A549 (cell line): ENCODE measurements at regions not wholly inside any gene's neighbourhood (a gene's known extent, or its start where the extent isn't known, plus 50 kb on each side); places are given as distances from the start of the nearest gene placed in this dataset.

ENCODE experiments used
- ATAC-seq, 2 experiments: fragments of 200-7000 bp in 1 of 2; fragments of >200 bp in 1 of 2; cut with Nextera tagmentation in 1 of 2; cut with Tn5 transposase in 1 of 2; 3 replicates each; pipeline versions ENCODE4 v1.8.0 to v1.9.1; 2018 to 2020; ENCODE audit warnings: mild to moderate bottlenecking in 1 of 2, moderate library complexity in 1 of 2
- CTCF ChIA-PET: fragments of 300-600 bp; sonication (Branson Sonifier 250); formaldehyde crosslinking; extraction: SDS; loops from one replicate; lab custom pipeline; 2021; ENCODE audit warnings: antibody characterized with exemption, inconsistent platforms; lab: Yijun Ruan, JAX
- POLR2A ChIA-PET: fragments of 350-600 bp; formaldehyde crosslinking; extraction: SDS; loops from one replicate; lab custom pipeline; 2021; ENCODE audit warnings: antibody characterized with exemption, inconsistent platforms; lab: Yijun Ruan, JAX
- DNase-seq, 2 experiments: peaks; one replicate each; pipeline versions ENCODE4 v3.0.0 to v3.0.0-alpha.2; 2011 to 2016; ENCODE audit warnings: low read depth in 1 of 2, low spot score in 1 of 2
- FAIRE-seq: peaks from 2 replicates; lab custom pipeline; 2011; peaks lifted over from hg19 to GRCh38; lab: Jason Lieb, UNC
- H3K27ac ChIP-seq, 2 experiments: fragments of >200 bp; sonication (Bioruptor Twin); formaldehyde crosslinking; 3 replicates each; pipeline ENCODE4 v1.5.1; 2016 to 2017
- H3K4me1 ChIP-seq: fragments of >200 bp; sonication (Bioruptor Twin); formaldehyde crosslinking; 3 replicates; pipeline ENCODE4 v1.6.1; 2016
- H3K4me2 ChIP-seq: fragments of >200 bp; sonication (Bioruptor Twin); formaldehyde crosslinking; 3 replicates; pipeline ENCODE4 v1.6.1; 2016
- H3K4me3 ChIP-seq: fragments of >200 bp; sonication (Bioruptor Twin); formaldehyde crosslinking; 3 replicates; pipeline ENCODE4 v1.5.1; 2016
- H3K9me3 ChIP-seq: fragments of >200 bp; sonication (Bioruptor Twin); formaldehyde crosslinking; 3 replicates; pipeline ENCODE4 v1.6.1; 2016
- BCL3 ChIP-seq: fragments of >200 bp; sonication (Bioruptor Twin); formaldehyde crosslinking; IDR thresholded peaks from 3 replicates; pipeline ENCODE4 v1.6.1; 2016
- BHLHE40 ChIP-seq: IDR thresholded peaks from 2 replicates; pipeline ENCODE4 v1.6.1; 2012; ENCODE audit warnings: low read depth, low read length, inconsistent platforms
- CBX8 ChIP-seq: fragments of 200-600 bp; sonication (generic); IDR thresholded peaks from 2 replicates; pipeline ENCODE4 v1.6.1; 2016
- CEBPB ChIP-seq, 2 experiments: fragments of >200 bp in 1 of 2; sonication (Bioruptor Twin) in 1 of 2; formaldehyde crosslinking in 1 of 2; IDR thresholded peaks; 2 replicates each; pipeline ENCODE4 v1.6.1; 2012 to 2016
- CHD2 ChIP-seq: fragments of 150-350 bp; IDR thresholded peaks from 2 replicates; pipeline ENCODE4 v1.6.1; 2014; ENCODE audit warnings: low read length; ENCODE audit not compliant: partially characterized antibody
- EHMT2 ChIP-seq: fragments of 200-600 bp; sonication (generic); IDR thresholded peaks from 2 replicates; pipeline ENCODE4 v1.6.1; 2016; ENCODE audit warnings: antibody characterized with exemption, low read depth, mild to moderate bottlenecking, moderate library complexity
- ELK1 ChIP-seq: fragments of 150-350 bp; IDR thresholded peaks from 2 replicates; pipeline ENCODE4 v1.6.1; 2014; ENCODE audit warnings: low read depth, mild to moderate bottlenecking, low read length
- EP300 ChIP-seq, 2 experiments: fragments of >200 bp; sonication (Bioruptor Twin); formaldehyde crosslinking; IDR thresholded peaks; 2 replicates in 1 of 2; 3 replicates in 1 of 2; pipeline ENCODE4 v1.6.1; 2016 to 2017
- FOSB ChIP-seq: fragments of 250-450 bp; sonication (Bioruptor Pico); IDR thresholded peaks from 2 replicates; pipeline ENCODE4 v1.5.0; 2020; ENCODE audit warnings: mild to moderate bottlenecking, moderate library complexity
- FOXS1 ChIP-seq: fragments of 250-450 bp; sonication (Bioruptor Pico); IDR thresholded peaks from 2 replicates; pipeline ENCODE4 v1.5.0; 2020; ENCODE audit warnings: mild to moderate bottlenecking, moderate library complexity
- HDAC2 ChIP-seq: fragments of 200-600 bp; sonication (generic); IDR thresholded peaks from 2 replicates; pipeline ENCODE4 v1.6.1; 2016
- HES2 ChIP-seq: fragments of >200 bp; sonication (Bioruptor Twin); formaldehyde crosslinking; IDR thresholded peaks from 2 replicates; pipeline ENCODE4 v1.6.1; 2016
- HOXB5 ChIP-seq: fragments of 250-450 bp; sonication (Bioruptor Pico); IDR thresholded peaks from 2 replicates; pipeline ENCODE4 v1.5.0; 2020; ENCODE audit warnings: mild to moderate bottlenecking, moderate library complexity
- JUNB ChIP-seq: fragments of >200 bp; sonication (Bioruptor Twin); formaldehyde crosslinking; IDR thresholded peaks from 2 replicates; pipeline ENCODE4 v1.6.1; 2016
- KDM1A ChIP-seq: fragments of 200-600 bp; sonication (generic); IDR thresholded peaks from 2 replicates; pipeline ENCODE4 v1.6.1; 2016; ENCODE audit warnings: low read depth, mild to moderate bottlenecking
- MAFK ChIP-seq: fragments of 450-650 bp; IDR thresholded peaks from 2 replicates; pipeline ENCODE4 v1.6.1; 2014; ENCODE audit not compliant: partially characterized antibody
- MAZ ChIP-seq: fragments of 150-350 bp; IDR thresholded peaks from 2 replicates; pipeline ENCODE4 v1.6.1; 2014; ENCODE audit warnings: antibody characterized with exemption, low read depth, low read length, borderline replicate concordance
- PHF8 ChIP-seq: fragments of 200-600 bp; sonication (generic); IDR thresholded peaks from 2 replicates; pipeline ENCODE4 v1.6.1; 2016; ENCODE audit warnings: low read depth, mild to moderate bottlenecking, antibody characterized with exemption, moderate library complexity, borderline replicate concordance
- POLR2A ChIP-seq: IDR thresholded peaks from 2 replicates; pipeline ENCODE4 v1.6.1; 2012; ENCODE audit warnings: mild to moderate bottlenecking, low read length
- POLR2AphosphoS2 ChIP-seq: conservative IDR thresholded peaks from 2 replicates; pipeline ENCODE4 v1.6.1; 2012; ENCODE audit warnings: low read length, improper control_type of control experiment, inconsistent platforms
- RCOR1 ChIP-seq: fragments of 150-350 bp; IDR thresholded peaks from 2 replicates; pipeline ENCODE4 v1.6.1; 2014; ENCODE audit warnings: antibody characterized with exemption, low read length, low read depth
- RFX5 ChIP-seq: fragments of 450-650 bp; IDR thresholded peaks from 2 replicates; pipeline ENCODE4 v1.7.1; 2014; ENCODE audit warnings: antibody characterized with exemption, mild to moderate bottlenecking, moderate library complexity
- RNF2 ChIP-seq: fragments of 200-600 bp; sonication (generic); IDR thresholded peaks from 2 replicates; pipeline ENCODE4 v1.6.1; 2016; ENCODE audit warnings: low read depth, mild to moderate bottlenecking, antibody characterized with exemption, moderate library complexity, borderline replicate concordance
- SMC3 ChIP-seq: fragments of >200 bp; sonication (Bioruptor Twin); formaldehyde crosslinking; IDR thresholded peaks from 3 replicates; pipeline ENCODE4 v1.6.1; 2018; ENCODE audit warnings: inconsistent platforms
- SREBF2 ChIP-seq: fragments of 450-650 bp; IDR thresholded peaks from 2 replicates; pipeline ENCODE4 v1.6.1; 2014; ENCODE audit warnings: mild to moderate bottlenecking, moderate library complexity
- USF2 ChIP-seq: fragments of 450-650 bp; IDR thresholded peaks from 2 replicates; pipeline ENCODE4 v1.6.1; 2014; ENCODE audit warnings: antibody characterized with exemption
- ZC3H11A ChIP-seq: fragments of 450-650 bp; IDR thresholded peaks from 2 replicates; pipeline ENCODE4 v1.6.1; 2014; ENCODE audit warnings: antibody characterized with exemption, mild to moderate bottlenecking
- ZFP36 ChIP-seq: fragments of 450-650 bp; IDR thresholded peaks from 2 replicates; pipeline ENCODE4 v1.6.1; 2014; ENCODE audit warnings: borderline replicate concordance; ENCODE audit not compliant: partially characterized antibody
- ZNF302 ChIP-seq: fragments of 250-450 bp; sonication (Bioruptor Pico); IDR thresholded peaks from 2 replicates; pipeline ENCODE4 v1.9.0; 2021; ENCODE audit warnings: inconsistent platforms, mild to moderate bottlenecking, moderate library complexity
- ZSCAN20 ChIP-seq: fragments of 250-450 bp; sonication (Bioruptor Pico); IDR thresholded peaks from 2 replicates; pipeline ENCODE4 v1.8.0; 2022; ENCODE audit warnings: mild to moderate bottlenecking, moderate library complexity
- WGBS: methylation state at CpG from one replicate; pipeline ENCODE4 v1.1.6; 2017; ENCODE audit errors: missing lambda C conversion rate; 5-methylcytosine and 5-hydroxymethylcytosine counted together
- TF ChIP-seq, protein P1 (sequence below): IDR thresholded peaks from 2 replicates; pipeline ENCODE4 v1.6.1; 2012
- TF ChIP-seq, protein P2 (sequence below): IDR thresholded peaks from 2 replicates; pipeline ENCODE4 v1.6.1; 2012; ENCODE audit warnings: low read depth, borderline replicate concordance
- TF ChIP-seq, protein P3 (sequence below): IDR thresholded peaks from 2 replicates; pipeline ENCODE4 v1.6.1; 2012

GRCh38 chr21:18174370-18174769 is 70.3 kb upstream of the CHODL start:
- no peak overlapping the region for H3K4me2 ChIP-seq
- H3K4me3 ChIP-seq, result no peak overlapping the region
- H3K4me1 ChIP-seq, result no peaks in the 10 kb centered on the region
- no peak for TF ChIP-seq HOXB5 (CRISPR knock-in tag)
- no peak for TF ChIP-seq CBX8
- TF ChIP-seq POLR2A, result no peak
- no peak for TF ChIP-seq ZSCAN20 (CRISPR knock-in tag)
- TF ChIP-seq EP300 (IDR thresholded peaks at IDR 0.05), result no peak
- TF ChIP-seq ZNF302, result no peak
- TF ChIP-seq ZFP36, result no peak
- no peak for TF ChIP-seq MAFK
- TF ChIP-seq RCOR1, result no peak
- TF ChIP-seq, protein P1, sequence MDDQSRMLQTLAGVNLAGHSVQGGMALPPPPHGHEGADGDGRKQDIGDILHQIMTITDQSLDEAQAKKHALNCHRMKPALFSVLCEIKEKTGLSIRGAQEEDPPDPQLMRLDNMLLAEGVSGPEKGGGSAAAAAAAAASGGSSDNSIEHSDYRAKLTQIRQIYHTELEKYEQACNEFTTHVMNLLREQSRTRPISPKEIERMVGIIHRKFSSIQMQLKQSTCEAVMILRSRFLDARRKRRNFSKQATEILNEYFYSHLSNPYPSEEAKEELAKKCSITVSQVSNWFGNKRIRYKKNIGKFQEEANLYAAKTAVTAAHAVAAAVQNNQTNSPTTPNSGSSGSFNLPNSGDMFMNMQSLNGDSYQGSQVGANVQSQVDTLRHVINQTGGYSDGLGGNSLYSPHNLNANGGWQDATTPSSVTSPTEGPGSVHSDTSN, result no peak
- no peak for TF ChIP-seq CEBPB (IDR thresholded peaks at IDR 0.05)
- TF ChIP-seq BHLHE40, result no peak
- DNase-seq (no peak), FAIRE-seq (no peak), ATAC-seq (no peak)
- no peak overlapping the region for H3K27ac ChIP-seq
- no peaks in the 10 kb centered on the region for H3K9me3 ChIP-seq
- ChIA-PET CTCF (no interaction called here), POLR2A (no interaction called here)

- Histone ChIP-seq H3K4me1 (no peaks in the 10 kb centered on the region), H3K9me3 (no peaks in the 10 kb centered on the region), H3K4me2 (no peak overlapping the region), H3K4me3 (no peak overlapping the region), H3K27ac (no peak overlapping the region)
- POLR2A ChIA-PET, result no interaction called here
- CTCF ChIA-PET, result no interaction called here
- FAIRE-seq (no peak), DNase-seq (no peak), ATAC-seq (no peak)
- WGBS, result 0% methylated on average over 1 of the region's 2 CpGs
- TF ChIP-seq RFX5, result no peak
- no peak for TF ChIP-seq CHD2
- no peak for TF ChIP-seq CEBPB (IDR thresholded peaks at IDR 0.05)
- TF ChIP-seq HOXB5 (CRISPR knock-in tag), result no peak
- no peak for TF ChIP-seq SREBF2
- no peak for TF ChIP-seq HDAC2
- no peak for TF ChIP-seq FOSB
- TF ChIP-seq, protein P2, sequence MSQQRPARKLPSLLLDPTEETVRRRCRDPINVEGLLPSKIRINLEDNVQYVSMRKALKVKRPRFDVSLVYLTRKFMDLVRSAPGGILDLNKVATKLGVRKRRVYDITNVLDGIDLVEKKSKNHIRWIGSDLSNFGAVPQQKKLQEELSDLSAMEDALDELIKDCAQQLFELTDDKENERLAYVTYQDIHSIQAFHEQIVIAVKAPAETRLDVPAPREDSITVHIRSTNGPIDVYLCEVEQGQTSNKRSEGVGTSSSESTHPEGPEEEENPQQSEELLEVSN, result no peak
- no peak for TF ChIP-seq KDM1A
- TF ChIP-seq FOXS1, result no peak
- no peak for TF ChIP-seq SMC3
Measured at GRCh38 chr21:18170829-18171228, 73.8 kb upstream of the CHODL start.

- DNase-seq (no peak), FAIRE-seq (no peak), ATAC-seq (no peak)
- 0% methylated on average over 2 of the region's 2 CpGs for WGBS
- no peaks in the 10 kb centered on the region for H3K9me3 ChIP-seq
- H3K4me2 ChIP-seq, result no peak overlapping the region
- no peak overlapping the region for H3K4me3 ChIP-seq
- ChIA-PET POLR2A (no interaction called here), CTCF (no interaction called here)
- no peaks in the 10 kb centered on the region for H3K4me1 ChIP-seq
- no peak overlapping the region for H3K27ac ChIP-seq
- no peak for TF ChIP-seq HDAC2
- TF ChIP-seq ELK1, result no peak
- TF ChIP-seq POLR2AphosphoS2, result no peak
- TF ChIP-seq BCL3, result no peak
- TF ChIP-seq POLR2A, result no peak
- no peak for TF ChIP-seq ZC3H11A
- no peak for TF ChIP-seq ZSCAN20 (CRISPR knock-in tag)
- TF ChIP-seq MAZ, result no peak
- TF ChIP-seq USF2, result no peak
- TF ChIP-seq HES2, result no peak
- TF ChIP-seq, protein P3, sequence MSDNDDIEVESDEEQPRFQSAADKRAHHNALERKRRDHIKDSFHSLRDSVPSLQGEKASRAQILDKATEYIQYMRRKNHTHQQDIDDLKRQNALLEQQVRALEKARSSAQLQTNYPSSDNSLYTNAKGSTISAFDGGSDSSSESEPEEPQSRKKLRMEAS, result no peak
- TF ChIP-seq PHF8, result no peak
- TF ChIP-seq EHMT2, result no peak
- no peak for TF ChIP-seq RNF2
- TF ChIP-seq, protein P1, result no peak
- no peak for TF ChIP-seq JUNB
- no peak for TF ChIP-seq SMC3
Measured at GRCh38 chr21:18170221-18170620, 74.4 kb upstream of the CHODL start.
